Fibroblast of skin of right quadriceps (primary cell): ENCODE measurements at regions not wholly inside any gene's neighbourhood (a gene's known extent, or its start where the extent isn't known, plus 50 kb on each side); places are given as distances from the start of the nearest gene placed in this dataset.

Source experiments
- DNase-seq: peaks from one replicate; pipeline ENCODE4 v3.0.0-alpha.2; 2013

GRCh38 chr1:207971331-207972219 lies 60.6 kb upstream of the CD34 start:
- DNase-seq, result no peak

DNA sequence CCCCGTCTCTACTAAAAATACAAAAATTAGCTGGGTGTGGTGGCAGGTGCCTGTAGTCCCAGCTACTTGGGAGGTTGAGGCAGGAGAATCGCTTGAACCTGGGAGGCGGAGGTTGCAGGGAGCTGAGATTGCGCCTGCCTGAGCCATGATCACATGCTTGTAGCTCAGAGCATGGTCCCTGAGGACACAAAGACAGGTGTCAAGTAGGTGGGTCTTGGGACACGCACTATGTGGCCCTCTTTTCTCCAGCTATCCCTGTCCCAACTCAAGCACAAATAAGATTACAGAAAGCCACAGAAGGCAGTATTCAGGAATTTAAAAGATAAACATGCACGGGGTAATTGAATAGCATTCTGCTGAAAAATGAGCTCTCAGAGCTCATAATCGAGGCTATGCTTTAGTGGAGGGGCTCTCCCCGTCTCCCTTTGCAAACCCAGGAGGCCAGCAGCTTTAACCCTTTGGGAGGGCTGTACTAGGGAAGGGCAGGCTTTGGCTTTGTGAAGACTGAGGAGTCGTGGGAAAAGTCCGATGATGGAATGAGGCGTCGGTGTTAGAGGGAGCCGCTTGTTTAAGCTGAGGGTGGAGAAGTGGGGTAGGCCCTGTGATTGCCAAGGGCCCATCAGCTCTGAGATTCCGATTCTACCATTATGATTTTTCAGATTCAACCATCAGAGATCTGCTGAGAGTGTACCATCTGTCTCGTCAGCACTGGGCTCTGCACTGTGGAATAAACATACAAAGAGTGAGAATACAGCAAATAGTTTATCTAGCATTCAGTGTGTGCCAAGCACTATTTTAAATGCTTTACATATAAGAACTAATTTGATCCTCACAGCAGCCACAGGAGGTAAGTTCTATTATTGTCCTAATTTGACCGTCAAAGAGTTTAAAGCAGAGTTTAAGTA lies 59.7 kb upstream of the CD34 start:
- no peak for DNase-seq

DNA sequence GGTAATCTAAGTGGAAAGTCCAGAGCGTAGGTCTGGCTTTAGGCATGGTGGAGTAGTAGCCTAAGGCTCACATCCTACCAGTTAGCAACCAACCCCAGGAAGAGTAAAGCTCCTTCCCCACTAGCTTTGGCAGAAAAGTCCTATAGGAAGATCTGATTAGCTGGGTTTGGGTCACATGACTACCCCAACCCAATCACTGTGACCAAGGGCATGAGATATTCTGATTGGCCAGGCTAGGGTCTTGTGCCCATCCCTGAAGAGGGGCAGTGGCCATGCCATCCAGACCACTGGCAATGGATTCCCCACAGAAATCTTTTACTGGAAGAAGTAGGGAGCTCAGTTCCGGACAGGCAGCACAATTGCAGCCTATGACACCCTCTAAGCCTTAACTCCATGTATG lies 58.6 kb upstream of the CD34 start:
- DNase-seq, result no peak

- no peak for DNase-seq
These were observed 57.6 kb upstream of the CD34 start for GRCh38 chr1:207968521-207969009.

DNA sequence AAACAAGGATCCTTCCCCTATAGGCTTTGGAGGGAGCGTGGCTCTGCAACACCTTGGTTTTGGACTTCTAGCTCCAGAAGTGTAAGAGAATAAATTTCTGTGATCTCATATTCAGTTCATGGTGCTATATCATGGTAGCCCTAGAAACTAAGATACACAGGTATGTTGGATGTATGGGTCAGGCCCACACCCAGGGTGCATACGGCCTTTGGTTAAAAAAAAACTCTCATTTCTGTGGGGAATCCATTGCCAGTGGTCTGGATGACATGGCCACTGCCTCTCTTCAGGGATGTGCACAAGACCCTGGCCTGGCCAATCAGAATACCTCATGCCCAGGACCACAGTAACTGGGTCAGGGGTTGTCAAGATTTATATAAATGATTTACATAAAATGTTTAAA lies 56.8 kb upstream of the CD34 start:
- DNase-seq, result no peak

DNA sequence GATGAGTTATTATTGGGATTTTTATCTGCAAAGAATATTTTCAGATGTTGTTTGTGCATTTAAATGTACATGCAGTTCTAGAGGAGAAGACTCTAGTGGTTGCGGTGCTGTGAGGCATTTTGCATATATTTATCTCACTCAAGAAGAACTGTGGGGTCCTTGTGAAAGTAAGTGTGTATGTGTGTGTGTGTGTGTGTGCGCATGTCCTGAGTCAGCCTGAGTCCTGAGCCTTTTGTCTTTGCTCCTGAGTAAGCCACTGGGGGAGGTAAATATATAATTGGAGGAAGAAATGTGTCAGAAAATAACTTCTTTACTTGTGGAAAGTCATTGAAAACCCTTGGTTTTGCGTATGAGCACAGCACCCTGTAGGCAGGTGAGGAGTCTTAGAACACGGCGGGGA lies 55.6 kb upstream of the CD34 start:
- DNase-seq, result no peak

DNA sequence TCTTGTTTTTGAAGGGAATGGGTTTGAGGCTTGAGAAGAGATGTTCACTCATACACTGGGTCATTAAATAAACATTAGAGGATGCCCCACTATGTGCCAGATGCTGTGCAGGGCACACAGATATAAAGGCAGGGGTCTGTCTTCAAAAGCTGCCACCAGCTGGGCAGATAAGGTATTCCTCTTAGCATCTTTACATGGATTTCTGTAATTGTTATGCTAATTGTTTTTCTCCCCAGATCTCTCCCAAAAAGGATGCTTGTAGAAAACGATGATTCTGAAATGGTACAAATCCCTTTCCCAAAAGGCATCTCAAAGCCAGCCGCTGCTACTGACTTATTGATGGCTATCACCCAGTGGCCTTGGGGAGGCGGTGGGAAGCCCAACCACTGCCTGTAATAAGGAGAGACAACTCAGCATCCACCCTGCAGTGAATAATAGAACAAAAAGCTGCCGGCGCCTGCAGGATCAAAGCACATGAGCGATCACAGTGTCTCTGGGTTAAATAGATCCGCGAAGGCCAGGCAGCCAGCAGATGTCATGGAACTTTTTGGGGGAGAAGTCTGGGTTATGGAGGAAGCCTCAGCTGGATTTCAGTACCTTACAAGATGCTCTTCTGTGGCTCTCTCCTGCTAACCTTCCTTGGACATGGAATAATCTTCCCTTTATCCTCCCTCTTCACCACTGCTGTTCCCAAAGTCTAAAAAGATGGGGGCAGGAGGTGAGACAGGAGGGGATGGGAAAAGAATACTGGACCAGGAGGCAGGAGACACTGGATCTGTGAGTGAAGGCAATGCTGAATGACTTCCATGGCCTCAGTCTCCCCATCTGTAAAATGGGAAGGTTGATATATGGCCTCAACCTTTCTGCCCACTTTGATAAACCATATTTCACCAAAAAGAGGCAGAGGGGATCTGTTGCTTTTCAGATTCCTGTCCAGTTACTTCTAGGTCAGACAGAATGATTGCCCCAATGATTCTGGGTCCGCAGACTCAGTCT lies 54.8 kb upstream of the CD34 start:
- DNase-seq, result no peak

GRCh38 chr1:207964195-207964966 lies 53.5 kb upstream of the CD34 start:
- DNase-seq, result peak; percentile 41

GRCh38 chr1:207963427-207964194 lies 52.7 kb upstream of the CD34 start:
- DNase-seq, result peak; percentile 87

- DNase-seq, result no peak
These were observed 51.9 kb upstream of the CD34 start for GRCh38 chr1:207962716-207963426.
